HG03571 (cell line): ENCODE measurements at regions not wholly inside any gene's neighbourhood (a gene's known extent, or its start where the extent isn't known, plus 50 kb on each side); places are given as distances from the start of the nearest gene placed in this dataset.

Experiments used
- ATAC-seq: cut with Tn5 transposase; IDR thresholded peaks from one replicate; pipeline ENCODE4 v1.9.1; 2021; ENCODE audit not compliant: unreplicated experiment

DNA sequence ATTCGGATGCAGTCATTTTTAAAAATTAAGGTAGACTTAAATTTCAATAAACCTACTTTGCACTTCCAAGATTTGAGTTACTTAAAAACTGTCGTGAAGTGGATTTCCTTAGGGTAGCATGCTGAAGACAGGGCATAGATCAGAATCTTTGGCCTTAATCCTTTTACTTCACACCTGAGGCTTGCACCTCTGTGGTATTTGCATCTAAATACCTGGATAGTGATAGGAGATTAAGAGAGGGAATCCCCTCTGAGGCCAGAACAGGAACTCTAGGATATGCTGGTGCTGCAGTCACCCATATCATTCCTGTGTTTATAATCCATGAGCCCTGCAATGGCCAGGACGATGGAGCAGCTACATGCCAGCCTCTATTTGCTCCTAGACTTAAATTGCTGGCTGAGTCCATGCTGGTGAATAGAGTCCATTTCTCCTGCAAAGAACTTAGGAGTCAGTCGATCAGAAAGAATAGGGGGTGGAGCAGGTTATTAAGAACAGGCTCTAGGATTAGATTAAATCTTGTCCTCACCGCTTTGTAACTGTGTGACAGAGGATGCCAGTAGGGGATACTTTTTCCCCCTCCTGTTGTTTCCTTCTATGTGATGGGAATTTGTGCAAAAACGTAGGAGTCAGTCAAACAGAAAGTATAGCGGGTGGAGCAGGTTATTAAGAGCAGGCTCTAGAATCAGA is 333.6 kb downstream of the DUSP10 start:
- no peak for ATAC-seq

DNA sequence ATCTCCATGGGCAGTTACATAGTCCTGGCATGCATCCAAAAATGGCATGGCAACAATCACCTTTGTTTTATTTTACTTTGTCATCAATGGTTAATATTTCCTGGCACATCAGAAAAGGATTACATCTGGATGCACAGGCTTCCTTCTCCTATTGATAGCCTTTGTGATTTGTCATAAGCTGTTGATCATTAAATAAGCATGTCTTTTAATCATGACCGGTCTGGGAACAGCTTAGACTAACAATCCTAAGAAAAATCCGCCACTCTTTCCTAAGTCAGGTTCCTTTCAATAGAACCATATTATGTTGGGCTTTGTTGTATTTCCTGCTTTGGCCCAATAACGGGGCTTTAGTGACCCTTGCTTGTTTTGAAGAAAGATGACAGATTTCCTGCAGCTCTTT is 330.6 kb downstream of the DUSP10 start:
- no peak for ATAC-seq

DNA sequence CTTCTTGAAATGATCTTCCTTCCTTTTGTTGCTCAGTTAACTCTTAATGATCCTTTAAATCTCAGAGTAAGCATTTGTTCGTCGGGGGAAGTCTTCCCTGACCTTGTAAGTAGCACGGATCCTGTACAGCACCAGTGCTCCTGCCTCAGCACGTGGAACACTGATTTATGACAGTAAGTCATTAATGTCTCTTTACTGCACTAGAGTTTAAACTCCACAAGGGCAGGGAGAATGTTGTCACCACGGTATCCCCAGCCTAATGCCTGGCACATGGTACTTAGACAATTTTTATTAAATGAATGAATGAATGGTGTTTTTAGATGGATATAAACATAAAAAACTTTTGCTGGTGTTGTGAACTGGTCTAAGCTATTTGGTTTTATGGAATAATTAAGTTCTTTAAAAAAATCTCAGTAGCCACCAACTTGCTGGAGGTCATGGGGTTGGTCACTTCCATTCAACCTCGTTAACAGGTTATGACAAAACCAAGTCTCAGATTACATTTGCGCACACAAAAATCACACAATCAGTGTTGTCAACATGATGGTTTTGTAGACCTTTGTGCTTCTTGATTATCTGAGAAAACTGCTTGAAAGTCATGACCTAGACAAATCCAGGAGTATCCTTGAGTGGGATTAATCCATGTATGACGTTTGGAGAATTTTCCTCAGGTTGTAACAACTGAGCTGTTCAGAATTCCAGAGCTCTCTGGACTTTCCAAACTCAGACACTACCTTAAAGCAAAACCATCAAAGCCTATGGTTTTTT is 326.9 kb downstream of the DUSP10 start:
- no peak for ATAC-seq

DNA sequence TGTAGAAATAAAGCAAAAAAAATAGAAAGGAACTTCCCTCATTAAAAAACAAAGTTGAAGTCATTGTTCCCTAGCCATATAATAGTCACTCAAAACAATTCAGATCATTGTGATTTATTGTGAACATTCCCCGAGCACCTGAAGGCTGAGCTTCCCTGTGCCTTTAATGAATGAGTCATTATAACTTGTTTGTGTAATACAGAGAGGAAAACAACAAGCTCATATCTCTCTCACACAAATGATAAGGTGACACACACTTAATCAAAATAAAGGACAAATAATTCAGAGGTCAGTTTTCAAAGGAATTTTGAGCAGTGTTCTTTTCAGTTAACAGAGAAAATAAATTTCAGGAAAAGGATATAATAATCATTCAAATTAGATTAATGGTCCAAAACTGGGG is 326.2 kb downstream of the DUSP10 start:
- ATAC-seq: no peak

DNA sequence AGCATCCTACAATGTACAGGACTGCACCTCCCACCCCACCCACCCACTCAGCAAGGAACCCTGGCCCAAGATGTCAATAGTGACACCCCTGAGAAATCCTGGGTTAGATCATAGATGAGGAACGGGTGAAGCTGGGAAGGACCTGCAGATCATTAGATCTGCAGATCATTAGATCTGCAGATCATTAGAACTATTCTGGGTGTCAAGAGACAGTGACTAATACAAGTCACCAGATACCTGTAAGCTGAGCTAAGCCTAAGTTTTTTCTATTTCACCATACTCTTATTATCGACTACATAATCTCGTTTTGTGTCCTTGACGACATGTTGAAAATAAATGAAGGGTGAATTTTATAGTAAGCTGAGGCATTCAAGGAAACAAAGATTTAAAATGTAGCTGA is 325.7 kb downstream of the DUSP10 start:
- no peak for ATAC-seq

DNA sequence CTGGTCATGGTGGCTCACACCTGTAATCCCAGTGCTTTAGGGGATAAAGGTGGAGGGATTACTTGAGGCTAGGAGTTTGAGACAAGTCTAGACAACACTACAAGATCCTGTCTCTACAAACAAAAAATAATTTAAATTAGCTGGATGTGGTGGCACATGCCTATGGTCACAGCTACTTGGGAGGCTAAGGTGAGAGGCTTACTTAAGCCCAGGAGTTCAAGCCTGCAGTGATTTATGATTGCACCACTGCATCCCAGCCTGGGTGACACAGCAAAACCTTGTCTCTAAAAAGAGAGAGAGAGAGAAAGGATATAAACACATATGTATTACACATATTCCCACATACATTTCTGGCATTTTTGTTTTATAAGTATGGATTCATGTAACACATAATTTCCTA is 325.2 kb downstream of the DUSP10 start:
- ATAC-seq: no peak

DNA sequence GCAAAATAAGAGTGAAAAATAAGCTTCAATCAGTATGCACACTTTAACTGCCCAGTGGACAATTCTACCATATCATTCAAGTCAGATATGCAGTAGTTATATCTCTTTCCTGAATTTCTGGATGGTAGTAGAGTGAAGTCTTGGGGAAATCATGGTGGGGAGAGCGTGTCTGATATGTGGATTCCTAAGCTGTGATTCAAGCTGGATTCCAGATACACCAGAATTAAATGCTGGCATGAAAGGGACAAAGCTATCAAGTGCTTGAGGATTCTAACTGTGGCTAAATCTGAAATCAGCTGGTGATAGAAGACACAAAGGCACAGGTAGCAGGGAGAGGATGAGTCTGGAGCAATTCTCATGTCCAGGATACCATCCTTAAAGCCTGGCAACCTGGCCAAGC is 323.5 kb downstream of the DUSP10 start:
- no peak for ATAC-seq

DNA sequence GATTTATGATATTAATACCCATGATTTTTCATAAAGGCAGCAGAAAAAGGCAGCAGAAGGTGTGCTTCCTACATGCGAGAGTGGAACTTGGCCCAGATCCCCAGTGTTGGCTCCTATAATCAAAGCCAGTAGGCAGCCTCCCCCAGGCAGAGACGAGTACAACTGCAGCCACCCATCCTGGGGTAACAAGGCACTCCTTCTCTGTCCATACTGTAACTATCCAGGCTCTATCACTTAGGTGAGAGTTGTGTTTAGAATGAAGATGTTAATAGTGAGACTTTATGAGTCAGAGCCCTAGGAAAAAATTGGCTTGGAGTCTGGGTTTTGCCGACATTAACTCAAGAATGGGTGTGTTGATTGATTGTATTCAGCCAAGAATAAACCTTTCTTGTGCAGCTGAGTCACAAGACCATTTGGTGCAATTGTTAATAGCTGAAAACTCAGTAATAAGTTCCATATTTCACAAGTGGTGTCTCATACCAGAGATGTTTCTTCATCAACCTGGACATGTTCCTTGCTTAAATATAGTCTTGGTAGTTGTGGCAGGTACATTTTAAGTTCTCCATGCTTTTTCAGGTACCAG is 322.3 kb downstream of the DUSP10 start:
- no peak for ATAC-seq

DNA sequence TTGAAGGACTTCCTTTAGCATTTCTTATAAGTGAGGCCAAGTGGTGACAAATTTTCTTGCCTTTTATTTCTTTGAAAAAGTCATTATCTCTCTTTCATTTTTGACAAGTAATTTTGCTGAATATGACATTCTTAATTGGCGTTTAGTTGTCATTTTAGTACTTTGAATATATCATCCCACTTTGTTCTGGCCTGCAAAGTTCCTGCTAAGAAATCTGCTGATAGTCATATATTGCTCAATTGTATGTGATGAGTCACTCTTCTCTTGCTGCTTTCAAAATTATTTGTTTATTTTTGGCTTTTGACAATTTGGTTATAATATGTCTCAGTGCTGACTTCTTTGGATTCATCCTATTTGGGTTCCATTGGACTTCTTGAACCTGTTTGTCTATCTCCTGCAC is 312.6 kb downstream of the DUSP10 start:
- ATAC-seq: no peak

DNA sequence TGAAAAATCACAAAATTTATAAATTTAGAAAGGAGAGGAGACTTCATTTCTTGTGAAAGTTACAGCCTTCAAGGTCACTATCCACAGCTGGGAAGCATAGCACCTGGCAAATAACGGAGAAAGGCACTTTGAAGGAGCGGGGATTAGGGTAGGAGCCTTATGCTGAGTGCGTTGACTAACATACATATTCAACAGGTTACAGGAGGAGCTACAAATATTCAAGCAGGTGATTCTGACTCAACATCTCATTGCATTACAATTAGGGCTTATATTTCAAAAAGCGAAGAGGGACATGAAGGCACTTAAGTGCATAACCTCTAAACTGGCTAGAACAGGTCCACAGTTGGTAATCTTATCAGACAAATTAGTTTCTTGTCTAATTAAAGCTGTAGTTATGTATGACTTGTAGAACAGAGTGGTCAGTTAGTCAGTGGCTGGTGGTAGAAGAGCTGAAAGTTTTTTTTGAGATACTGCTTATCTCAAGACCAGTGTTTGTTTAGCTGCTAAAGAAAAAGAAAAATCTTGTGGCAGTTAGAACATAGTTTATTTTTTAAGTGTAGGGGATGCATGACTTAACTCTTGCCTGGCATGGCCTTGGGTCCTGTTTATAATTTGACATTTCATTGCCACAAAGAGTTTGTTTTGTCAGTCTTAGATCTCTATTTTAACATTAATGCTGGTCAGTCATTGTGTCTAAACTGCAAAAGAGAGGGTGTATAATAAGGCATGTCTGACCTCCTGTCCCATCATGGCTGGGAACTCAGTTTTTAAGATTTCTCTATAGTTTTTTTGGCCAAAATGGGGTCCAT is 311.5 kb downstream of the DUSP10 start:
- no peak for ATAC-seq

DNA sequence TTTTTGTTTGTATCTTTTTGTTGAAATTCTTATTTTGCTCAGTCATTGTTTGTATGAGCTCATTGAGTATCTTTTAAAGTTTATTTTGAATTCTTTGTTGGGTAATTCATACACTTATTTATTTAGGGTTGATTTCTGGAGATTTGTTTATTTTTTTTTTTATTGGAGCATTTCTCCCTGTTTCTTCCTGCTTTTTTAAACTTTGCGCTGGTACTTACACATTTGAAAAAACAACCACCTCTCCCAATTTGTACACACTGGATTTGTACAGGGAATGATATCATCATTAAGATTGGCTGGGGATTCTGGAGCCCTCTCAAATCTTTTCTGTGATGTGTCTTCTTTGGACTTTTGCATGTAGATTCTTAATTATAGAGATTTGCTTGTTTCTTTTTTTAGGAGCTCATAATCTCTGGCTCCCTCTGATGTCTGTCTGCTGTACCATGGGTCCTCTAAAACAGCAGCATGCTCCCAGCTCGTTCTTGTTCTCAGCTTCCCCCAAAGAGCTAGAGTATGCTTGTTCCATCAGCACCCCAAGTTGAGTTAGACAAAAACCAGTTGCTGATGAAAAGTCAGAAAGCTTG is 310.7 kb downstream of the DUSP10 start:
- no peak for ATAC-seq

DNA sequence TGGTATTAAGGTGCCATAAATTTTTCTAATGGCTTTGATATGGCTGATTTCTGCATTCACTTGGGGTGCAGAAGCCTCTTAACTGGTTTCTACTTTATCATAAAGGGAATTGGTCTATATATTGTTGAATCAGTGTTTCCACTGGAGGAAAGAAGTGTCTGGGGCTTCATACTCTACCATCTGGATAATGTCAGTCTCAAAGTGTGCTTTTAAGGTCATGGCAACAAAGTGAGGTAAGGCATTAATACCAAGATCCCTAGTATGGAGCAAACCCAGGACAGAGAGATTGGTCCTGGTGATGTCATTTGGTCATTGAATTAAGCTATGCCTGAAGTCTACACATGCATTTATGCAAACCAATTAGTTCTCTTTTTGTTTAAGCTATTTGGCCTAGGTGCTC is 309.9 kb downstream of the DUSP10 start:
- no peak for ATAC-seq

DNA sequence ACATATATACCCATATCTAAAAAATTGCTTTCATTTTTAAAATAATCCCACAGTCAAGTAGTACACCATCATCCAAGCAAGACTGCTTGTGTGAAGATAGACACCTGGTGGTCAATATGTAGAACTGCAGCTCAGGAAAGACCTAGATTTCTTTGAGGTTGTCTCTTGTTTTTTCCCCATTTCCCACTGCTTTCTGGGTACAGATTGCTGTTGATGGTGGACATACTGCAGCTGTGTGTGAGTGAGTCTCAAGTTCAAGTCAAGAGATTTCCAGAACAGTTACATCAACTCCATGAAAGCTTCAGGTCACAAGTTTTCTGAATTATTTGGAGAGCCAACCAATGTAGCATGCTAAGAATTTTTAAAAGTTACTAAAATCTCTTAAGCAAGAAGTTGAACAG is 306.4 kb downstream of the DUSP10 start:
- ATAC-seq: peak; percentile 61

DNA sequence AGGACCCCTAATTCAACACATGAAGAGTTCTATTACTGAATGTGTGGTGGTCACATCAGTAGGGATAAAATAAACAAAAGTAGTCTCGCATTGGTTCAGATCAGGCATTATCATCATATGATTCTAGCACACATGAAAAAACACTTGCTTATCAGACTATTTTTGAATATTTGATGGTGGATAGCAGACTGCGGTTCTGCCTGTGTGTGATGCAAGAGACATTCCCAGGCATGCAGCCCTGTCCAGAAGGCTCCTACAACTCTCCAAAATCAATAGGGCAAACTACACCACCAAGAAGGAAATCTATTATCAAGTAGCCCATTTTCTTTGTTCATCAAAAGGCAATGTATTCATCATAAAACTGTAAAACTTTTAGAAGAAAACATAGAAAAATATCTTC is 304.7 kb downstream of the DUSP10 start:
- no peak for ATAC-seq

DNA sequence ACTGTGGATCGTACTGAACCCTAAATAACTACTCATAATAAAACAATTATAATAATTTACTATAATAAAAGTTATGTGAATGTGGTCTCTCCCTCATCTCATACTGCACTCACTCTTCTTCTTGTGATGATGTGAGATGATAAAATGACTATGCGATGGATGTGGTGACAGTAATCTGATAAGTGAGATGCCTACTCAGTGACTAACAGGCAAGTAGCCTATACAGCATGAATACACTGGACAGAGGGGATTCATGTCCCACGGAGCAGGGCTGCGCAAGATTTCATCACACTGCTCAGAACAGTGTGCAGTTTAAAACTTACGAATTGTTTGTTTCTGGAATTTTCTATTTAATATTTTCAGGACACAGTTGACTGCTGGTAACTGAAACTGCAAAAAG is 304.0 kb downstream of the DUSP10 start:
- no peak for ATAC-seq

DNA sequence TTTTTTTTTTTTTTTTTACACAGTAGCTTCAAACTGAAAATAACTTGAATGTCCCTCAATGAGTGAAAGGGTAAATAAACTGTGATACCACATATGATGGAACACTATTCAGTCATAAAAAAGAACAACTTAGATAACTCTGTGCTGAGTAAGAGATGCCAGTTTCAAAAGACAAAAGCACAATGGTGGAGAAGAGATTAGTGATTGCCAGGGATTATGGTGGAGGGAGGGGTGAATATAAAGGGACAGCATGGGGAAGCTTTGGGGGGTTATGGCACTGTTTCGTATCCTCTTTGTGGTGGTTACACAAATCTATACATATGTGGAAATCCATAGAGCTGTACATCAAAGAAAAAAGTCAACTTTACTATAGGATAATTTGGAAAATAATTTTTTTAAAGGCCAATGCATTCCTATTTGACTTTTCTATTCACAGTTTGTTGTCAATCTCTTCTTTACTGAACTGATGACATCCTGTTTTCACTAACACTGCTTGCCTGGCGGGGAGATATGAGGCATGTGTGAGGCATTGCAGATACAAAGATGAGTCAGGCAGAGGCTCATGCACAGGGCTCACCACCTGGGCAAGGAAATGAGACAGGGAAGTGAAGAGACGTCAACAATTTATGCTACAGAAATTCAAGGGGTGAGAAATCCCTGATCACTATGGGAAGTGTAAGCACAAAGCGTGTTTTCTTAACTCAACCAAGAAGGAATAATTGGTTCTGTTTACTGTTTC is 302.7 kb downstream of the DUSP10 start:
- ATAC-seq: peak; percentile 60

DNA sequence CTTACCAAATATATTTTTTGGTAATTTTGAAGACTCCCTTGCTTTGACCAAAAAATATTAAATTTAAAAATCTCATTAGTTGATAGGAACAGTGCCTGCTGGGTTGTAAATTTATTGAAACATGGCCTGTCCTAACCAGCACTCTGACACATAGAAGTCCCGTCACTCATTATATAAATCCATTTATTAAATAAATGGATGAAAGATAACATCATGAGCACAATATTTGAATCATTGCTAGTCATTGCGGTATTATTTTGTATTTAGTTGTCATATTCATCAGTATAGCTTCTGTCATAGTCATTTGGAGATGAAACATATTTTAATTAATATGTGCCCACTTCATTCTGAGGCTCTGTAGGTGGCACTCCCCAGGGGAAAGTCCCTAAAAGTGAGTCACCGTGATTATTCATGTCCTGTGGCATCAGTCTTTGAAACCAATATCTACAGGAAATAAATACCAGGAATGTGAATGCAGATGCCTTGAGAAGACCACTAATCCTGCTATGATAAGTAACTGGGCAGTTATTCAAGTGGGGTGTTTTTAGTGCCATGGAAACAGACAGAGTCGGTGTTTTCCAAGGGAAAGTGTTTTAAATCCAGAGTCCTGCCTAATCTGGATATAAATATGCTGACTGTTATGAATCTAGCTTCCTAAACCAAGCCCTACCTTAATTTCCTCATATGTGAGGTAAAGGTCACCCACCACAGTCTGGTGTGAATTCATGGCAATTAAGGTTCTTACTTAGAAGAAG is 302.0 kb downstream of the DUSP10 start:
- no peak for ATAC-seq

DNA sequence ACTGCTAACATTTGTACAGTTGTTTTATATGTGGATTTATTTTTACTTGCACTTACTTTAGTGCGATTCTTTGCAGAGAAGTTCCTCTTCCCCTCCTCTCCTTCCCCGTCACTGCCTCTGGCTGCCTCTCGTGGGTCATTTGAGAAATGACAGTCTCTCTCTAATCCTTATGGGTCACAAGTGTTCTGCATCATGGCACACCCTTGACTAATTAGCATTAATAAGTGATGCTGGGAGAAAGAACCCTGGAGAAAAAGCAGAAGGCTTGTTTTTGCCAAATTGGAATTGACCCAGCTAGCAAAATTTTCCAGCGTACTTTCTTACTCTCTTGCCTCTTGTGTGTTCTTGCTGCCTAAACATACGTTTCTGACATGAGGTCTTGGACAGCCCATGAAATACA is 301.2 kb downstream of the DUSP10 start:
- no peak for ATAC-seq

DNA sequence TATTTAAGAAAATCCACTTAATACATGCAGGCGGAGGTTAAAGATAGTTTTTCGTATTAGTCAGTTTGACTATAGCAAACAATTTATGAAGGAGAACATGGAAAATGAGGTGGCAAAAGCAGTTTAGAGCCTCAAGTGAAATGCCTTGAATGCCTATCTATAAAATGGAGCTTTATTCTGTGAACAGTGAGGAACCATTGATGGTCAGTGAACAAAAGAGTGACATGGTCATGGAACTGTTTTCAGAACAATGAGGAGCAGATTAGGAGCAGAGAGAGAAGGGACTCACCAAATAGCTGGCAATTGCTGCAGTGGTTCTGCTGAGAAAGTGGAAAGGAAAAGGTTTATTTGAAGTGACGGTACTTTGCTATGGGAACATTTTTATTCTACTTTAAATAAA is 299.8 kb downstream of the DUSP10 start:
- no peak for ATAC-seq

DNA sequence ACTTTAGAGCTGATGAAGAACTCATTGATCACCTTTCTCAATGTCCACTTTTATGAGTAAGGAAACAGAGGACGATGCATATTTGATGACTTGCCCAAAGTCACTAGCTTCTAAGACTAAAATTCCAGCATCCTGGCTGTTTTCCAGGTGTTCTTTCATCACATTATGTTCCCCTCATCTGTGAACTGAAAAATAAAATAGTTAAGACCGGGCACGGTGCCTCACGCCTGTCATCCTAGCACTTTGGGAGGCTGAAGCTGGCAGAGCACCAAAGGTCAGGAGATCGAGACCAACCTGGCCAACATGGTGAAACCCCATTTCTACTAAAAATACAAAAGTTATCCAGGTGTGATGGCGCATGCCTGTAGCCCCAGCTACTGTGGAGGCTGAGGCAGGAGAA is 297.5 kb downstream of the DUSP10 start:
- no peak for ATAC-seq
